SU-DHL-6 (cell line): ENCODE measurements at regions not wholly inside any gene's neighbourhood (a gene's known extent, or its start where the extent isn't known, plus 50 kb on each side); places are given as distances from the start of the nearest gene placed in this dataset.
"Not testable (repeated sequence)": the region's sequence is repeated elsewhere in the genome, so short reads cannot be mapped to it uniquely, and the experiment has no call there.

Experiments used
- H2AFZ ChIP-seq: fragments of 200-600 bp; sonication (generic); 2 replicates; pipeline ENCODE4 v1.6.1; 2014; ENCODE audit warnings: low read depth, mild to moderate bottlenecking, moderate library complexity, mixed read lengths, antibody characterized with exemption, low read length; ENCODE audit not compliant: severe bottlenecking
- H3F3A ChIP-seq: fragments of 200-600 bp; shearing (Covaris generic); 2 replicates; pipeline ENCODE4 v1.6.0; 2016; ENCODE audit warnings: antibody characterized with exemption, mild to moderate bottlenecking; ENCODE audit not compliant: insufficient read depth
- H3K27ac ChIP-seq: fragments of 200-600 bp; sonication (generic); 2 replicates; pipeline ENCODE4 v1.5.1; 2016; ENCODE audit warnings: low read depth, mild to moderate bottlenecking, low read length, moderate library complexity, mixed read lengths
- H3K27me3 ChIP-seq: fragments of 200-600 bp; sonication (generic), shearing (Covaris generic); 2 replicates; pipeline ENCODE4 v1.6.0; 2014; ENCODE audit warnings: mild to moderate bottlenecking, low read length
- H3K36me3 ChIP-seq: fragments of 200-600 bp; sonication (generic); 2 replicates; pipeline ENCODE4 v1.6.1; 2014; ENCODE audit warnings: mild to moderate bottlenecking, low read length, mixed read lengths
- H3K4me2 ChIP-seq: fragments of 300-600, 200-600 bp; shearing (Covaris generic), sonication (generic); 2 replicates; pipeline ENCODE4 v1.6.0; 2014; ENCODE audit warnings: low read length, low read depth, mild to moderate bottlenecking; ENCODE audit not compliant: poor library complexity, severe bottlenecking
- H3K4me3 ChIP-seq: fragments of 200-600 bp; sonication (generic); 2 replicates; pipeline ENCODE4 v1.5.1; 2014; ENCODE audit warnings: antibody characterized with exemption, low read length, mild to moderate bottlenecking, mixed read lengths; ENCODE audit not compliant: insufficient read depth, poor library complexity, severe bottlenecking
- H3K79me2 ChIP-seq: fragments of 200-600 bp; sonication (generic); 2 replicates; pipeline ENCODE4 v1.6.1; 2014; ENCODE audit warnings: mild to moderate bottlenecking, low read length, moderate library complexity; ENCODE audit not compliant: insufficient read depth
- H3K9ac ChIP-seq: fragments of 200-600 bp; sonication (generic); 2 replicates; pipeline ENCODE4 v1.7.0; 2014; ENCODE audit warnings: mild to moderate bottlenecking, low read length
- H3K9me2 ChIP-seq: fragments of 200-600 bp; sonication (generic); replicated peaks from 2 replicates; pipeline ENCODE4 v1.6.1; 2014; ENCODE audit warnings: low read length; ENCODE audit not compliant: insufficient read depth
- H3K9me3 ChIP-seq: fragments of 200-600 bp; sonication (generic); 2 replicates; pipeline ENCODE4 v1.6.1; 2014; ENCODE audit warnings: low read length, mixed read lengths; ENCODE audit not compliant: insufficient read depth
- H4K20me1 ChIP-seq: fragments of 200-600 bp; sonication (generic); 2 replicates; pipeline ENCODE4 v1.6.1; 2014; ENCODE audit warnings: low read depth, mild to moderate bottlenecking, antibody characterized with exemption, low read length, moderate library complexity, mixed read lengths
- CTCF ChIP-seq: fragments of 200-600 bp; sonication (generic); IDR thresholded peaks from one replicate; pipeline ENCODE4 v1.5.1; 2017; ENCODE audit warnings: antibody characterized with exemption, mild to moderate bottlenecking, low read length, moderate library complexity; ENCODE audit not compliant: insufficient read depth, poor library complexity, severe bottlenecking
- EZH2phosphoT487 ChIP-seq: fragments of 200-600 bp; sonication (generic), shearing (Covaris generic); conservative IDR thresholded peaks from 2 replicates; pipeline ENCODE4 v1.6.1; 2018; ENCODE audit warnings: mild to moderate bottlenecking, antibody characterized with exemption, low read length, moderate library complexity, mixed read lengths

GRCh38 chr17:21495281-21495680 lies 119.1 kb downstream of the KCNJ12 start:
- Histone ChIP-seq H3K4me3 (no peak overlapping the region), H3K36me3 (no peaks in the 10 kb centered on the region), H3K9me3 (no peaks in the 10 kb centered on the region), H3K9me2 (no peaks in the 10 kb centered on the region), H3K79me2 (no peaks in the 10 kb centered on the region), H3K27ac (no peak overlapping the region), H3F3A (no peaks in the 10 kb centered on the region), H3K9ac (no peak overlapping the region), H3K4me2 (no peak overlapping the region), H4K20me1 (no peaks in the 10 kb centered on the region), H2AFZ (no peak overlapping the region), H3K27me3 (no peaks in the 10 kb centered on the region)
- TF ChIP-seq CTCF, result no peak
- TF ChIP-seq EZH2phosphoT487, result no peak

- TF ChIP-seq EZH2phosphoT487 (no peak), CTCF (no peak)
- Histone ChIP-seq H3K9me2 (no peaks in the 10 kb centered on the region), H3K9ac (no peak overlapping the region)
These were observed 123.9 kb downstream of the KCNJ12 start for GRCh38 chr17:21500064-21500463.

GRCh38 chr17:21501927-21502700 lies 126.0 kb downstream of the KCNJ12 start:
- not testable (repeated sequence) for H3K9me2 ChIP-seq, H4K20me1 ChIP-seq, H3K9me3 ChIP-seq, H3F3A ChIP-seq, H3K27ac ChIP-seq, H3K9ac ChIP-seq, H3K4me2 ChIP-seq, H3K79me2 ChIP-seq, H2AFZ ChIP-seq, H3K27me3 ChIP-seq, H3K36me3 ChIP-seq, H3K4me3 ChIP-seq

More at GRCh38 chr17:21500064-21500463, 123.9 kb downstream of the KCNJ12 start:
- Histone ChIP-seq H3K27ac (no peak overlapping the region), H3K36me3 (no peaks in the 10 kb centered on the region), H3F3A (no peaks in the 10 kb centered on the region), H3K79me2 (no peaks in the 10 kb centered on the region), H3K4me3 (no peak overlapping the region), H4K20me1 (no peaks in the 10 kb centered on the region), H3K27me3 (no peaks in the 10 kb centered on the region), H2AFZ (no peak overlapping the region), H3K4me2 (no peak overlapping the region), H3K9me3 (no peaks in the 10 kb centered on the region)

- Histone ChIP-seq H3K79me2 (no peaks in the 10 kb centered on the region), H3K9me3 (no peaks in the 10 kb centered on the region), H3K36me3 (no peaks in the 10 kb centered on the region), H3F3A (no peaks in the 10 kb centered on the region), H2AFZ (no peak overlapping the region), H4K20me1 (no peaks in the 10 kb centered on the region), H3K4me2 (no peak overlapping the region), H3K27ac (no peak overlapping the region), H3K27me3 (no peaks in the 10 kb centered on the region), H3K4me3 (no peak overlapping the region), H3K9me2 (no peaks in the 10 kb centered on the region), H3K9ac (no peak overlapping the region)
- no peak for TF ChIP-seq EZH2phosphoT487
- TF ChIP-seq CTCF, result no peak
These were observed 130.0 kb downstream of the KCNJ12 start for GRCh38 chr17:21505819-21506815.

- H3K4me2 ChIP-seq, H3K79me2 ChIP-seq, H3K27me3 ChIP-seq, H3F3A ChIP-seq, H3K36me3 ChIP-seq, H3K9me3 ChIP-seq, H3K9ac ChIP-seq, H3K9me2 ChIP-seq, H4K20me1 ChIP-seq, H2AFZ ChIP-seq, H3K27ac ChIP-seq, H3K4me3 ChIP-seq: not testable (repeated sequence)
These were observed 131.6 kb downstream of the KCNJ12 start for GRCh38 chr17:21507806-21508205.
